ENCODE measurements at regions not wholly inside any gene's neighbourhood (a gene's known extent, or its start where the extent isn't known, plus 50 kb on each side); places are given as distances from the start of the nearest gene placed in this dataset.

GRCh38 chr6:122059918-122060317, 339.5 kb upstream of the HSF2 start:
- TF ChIP-seq HCFC1 (IDR thresholded peaks at IDR 0.05; ENCODE audit: low read length) (no peak), RAD21 (IDR thresholded peaks at IDR 0.05; ENCODE audit: insufficient read depth, low read depth, low read length) (no peak), TCF7 (IDR thresholded peaks at IDR 0.05; ENCODE audit: borderline replicate concordance) (no peak), EP300 (IDR thresholded peaks at IDR 0.05; ENCODE audit: borderline replicate concordance in 1 of 2, control insufficient read depth in 1 of 2, low read depth in 2 of 2, low read length in 2 of 2) (no peak), RFX5 (IDR thresholded peaks at IDR 0.05; ENCODE audit: low read depth, low read length) (no peak)
- TF ChIP-seq, protein P1, sequence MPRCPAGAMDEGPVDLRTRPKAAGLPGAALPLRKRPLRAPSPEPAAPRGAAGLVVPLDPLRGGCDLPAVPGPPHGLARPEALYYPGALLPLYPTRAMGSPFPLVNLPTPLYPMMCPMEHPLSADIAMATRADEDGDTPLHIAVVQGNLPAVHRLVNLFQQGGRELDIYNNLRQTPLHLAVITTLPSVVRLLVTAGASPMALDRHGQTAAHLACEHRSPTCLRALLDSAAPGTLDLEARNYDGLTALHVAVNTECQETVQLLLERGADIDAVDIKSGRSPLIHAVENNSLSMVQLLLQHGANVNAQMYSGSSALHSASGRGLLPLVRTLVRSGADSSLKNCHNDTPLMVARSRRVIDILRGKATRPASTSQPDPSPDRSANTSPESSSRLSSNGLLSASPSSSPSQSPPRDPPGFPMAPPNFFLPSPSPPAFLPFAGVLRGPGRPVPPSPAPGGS (IDR thresholded peaks at IDR 0.05; ENCODE audit: borderline replicate concordance, insufficient read depth, low read depth, low read length, poor library complexity, severe bottlenecking), result no peak
- TF ChIP-seq, protein P2, sequence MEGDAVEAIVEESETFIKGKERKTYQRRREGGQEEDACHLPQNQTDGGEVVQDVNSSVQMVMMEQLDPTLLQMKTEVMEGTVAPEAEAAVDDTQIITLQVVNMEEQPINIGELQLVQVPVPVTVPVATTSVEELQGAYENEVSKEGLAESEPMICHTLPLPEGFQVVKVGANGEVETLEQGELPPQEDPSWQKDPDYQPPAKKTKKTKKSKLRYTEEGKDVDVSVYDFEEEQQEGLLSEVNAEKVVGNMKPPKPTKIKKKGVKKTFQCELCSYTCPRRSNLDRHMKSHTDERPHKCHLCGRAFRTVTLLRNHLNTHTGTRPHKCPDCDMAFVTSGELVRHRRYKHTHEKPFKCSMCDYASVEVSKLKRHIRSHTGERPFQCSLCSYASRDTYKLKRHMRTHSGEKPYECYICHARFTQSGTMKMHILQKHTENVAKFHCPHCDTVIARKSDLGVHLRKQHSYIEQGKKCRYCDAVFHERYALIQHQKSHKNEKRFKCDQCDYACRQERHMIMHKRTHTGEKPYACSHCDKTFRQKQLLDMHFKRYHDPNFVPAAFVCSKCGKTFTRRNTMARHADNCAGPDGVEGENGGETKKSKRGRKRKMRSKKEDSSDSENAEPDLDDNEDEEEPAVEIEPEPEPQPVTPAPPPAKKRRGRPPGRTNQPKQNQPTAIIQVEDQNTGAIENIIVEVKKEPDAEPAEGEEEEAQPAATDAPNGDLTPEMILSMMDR (IDR thresholded peaks at IDR 0.05 in 2 of 3, conservative IDR thresholded peaks at IDR 0.05 in 1 of 3; ENCODE audit: control insufficient read depth in 2 of 3, extremely low read depth in 1 of 3, insufficient read depth in 1 of 3, low read depth in 3 of 3, low read length in 3 of 3), result no peak

Measured in GM12878 (cell line).